HUES64 (cell line): ENCODE measurements at regions not wholly inside any gene's neighbourhood (a gene's known extent, or its start where the extent isn't known, plus 50 kb on each side); places are given as distances from the start of the nearest gene placed in this dataset.

Experiments
- H3K27ac ChIP-seq: 2 replicates; pipeline ENCODE4 v1.7.0; 2013; ENCODE audit warnings: low read depth, low read length, inconsistent platforms
- H3K27me3 ChIP-seq: 2 replicates; pipeline ENCODE4 v1.6.1; 2013; ENCODE audit warnings: mild to moderate bottlenecking, low read length; ENCODE audit not compliant: insufficient read depth
- H3K36me3 ChIP-seq: 2 replicates; pipeline ENCODE4 v1.6.1; 2013; ENCODE audit warnings: mild to moderate bottlenecking, low read length; ENCODE audit not compliant: insufficient read depth
- H3K4me1 ChIP-seq: 2 replicates; pipeline ENCODE4 v1.6.1; 2013; ENCODE audit warnings: mild to moderate bottlenecking, low read length, moderate library complexity; ENCODE audit not compliant: insufficient read depth
- H3K4me3 ChIP-seq: 2 replicates; pipeline ENCODE4 v1.5.1; 2013; ENCODE audit warnings: mild to moderate bottlenecking, low read length, moderate library complexity
- H3K9ac ChIP-seq: 2 replicates; pipeline ENCODE4 v1.6.1; 2013; ENCODE audit warnings: mild to moderate bottlenecking, low read depth, low read length
- H3K9me3 ChIP-seq: 2 replicates; pipeline ENCODE4 v1.6.1; 2013; ENCODE audit warnings: low read depth, low read length; ENCODE audit not compliant: insufficient read depth
- WGBS: fragments of 150-250, 120-280 bp; methylation state at CpG from one replicate; pipeline ENCODE4 v1.1.7; 2013; ENCODE audit warnings: missing lambda C conversion rate; 5-methylcytosine and 5-hydroxymethylcytosine counted together

- Histone ChIP-seq H3K36me3 (no peaks in the 10 kb centered on the region), H3K9me3 (no peaks in the 10 kb centered on the region), H3K27ac (no peak overlapping the region), H3K9ac (no peak overlapping the region), H3K4me1 (peaks cover 12% of the 10 kb centered on the region; the same call in 1 of the 2 replicates), H3K27me3 (no peaks in the 10 kb centered on the region), H3K4me3 (no peak overlapping the region)
- 98% methylated on average over 2 of the region's 2 CpGs for WGBS
These were observed 1323.7 kb downstream of the GRIK2 start for GRCh38 chr6:102717252-102717651.

GRCh38 chr6:102701019-102701418, 1307.5 kb downstream of the GRIK2 start:
- H3K27ac ChIP-seq = no peak overlapping the region
- no peaks in the 10 kb centered on the region for H3K36me3 ChIP-seq
- no peaks in the 10 kb centered on the region for H3K27me3 ChIP-seq
- H3K9ac ChIP-seq = no peak overlapping the region
- H3K4me1 ChIP-seq = no peaks in the 10 kb centered on the region
- H3K4me3 ChIP-seq = no peak overlapping the region
- 95% methylated on average over 8 of the region's 8 CpGs for WGBS
- H3K9me3 ChIP-seq = no peaks in the 10 kb centered on the region

- Histone ChIP-seq H3K4me1 (no peaks in the 10 kb centered on the region), H3K27ac (no peak overlapping the region), H3K9ac (no peak overlapping the region), H3K4me3 (no peak overlapping the region), H3K36me3 (no peaks in the 10 kb centered on the region), H3K27me3 (no peaks in the 10 kb centered on the region), H3K9me3 (no peaks in the 10 kb centered on the region)
- 91% methylated on average over 1 of the region's 1 CpG for WGBS
These were observed 1293.0 kb downstream of the GRIK2 start for GRCh38 chr6:102686461-102686860.

- Histone ChIP-seq H3K4me1 (no peaks in the 10 kb centered on the region), H3K27me3 (no peaks in the 10 kb centered on the region), H3K27ac (no peak overlapping the region), H3K4me3 (no peak overlapping the region), H3K9me3 (no peaks in the 10 kb centered on the region), H3K36me3 (no peaks in the 10 kb centered on the region), H3K9ac (no peak overlapping the region)
- no CpG with 5 or more reads among the region's 2 CpGs for WGBS
These were observed 1286.9 kb downstream of the GRIK2 start for GRCh38 chr6:102680413-102680812.

- no peaks in the 10 kb centered on the region for H3K27me3 ChIP-seq
- 92% methylated on average over 1 of the region's 1 CpG for WGBS
These were observed 1286.4 kb downstream of the GRIK2 start for GRCh38 chr6:102679865-102680264.

GRCh38 chr6:102677225-102677624, 1283.7 kb downstream of the GRIK2 start:
- Histone ChIP-seq H3K27ac (no peak overlapping the region), H3K4me3 (no peak overlapping the region), H3K9ac (no peak overlapping the region), H3K36me3 (no peaks in the 10 kb centered on the region), H3K27me3 (no peaks in the 10 kb centered on the region), H3K9me3 (no peaks in the 10 kb centered on the region), H3K4me1 (no peaks in the 10 kb centered on the region)
- WGBS = no CpG with 5 or more reads among the region's 1 CpG

More at GRCh38 chr6:102679865-102680264, 1286.4 kb downstream of the GRIK2 start:
- no peaks in the 10 kb centered on the region for H3K36me3 ChIP-seq
- H3K4me3 ChIP-seq = no peak overlapping the region
- H3K9me3 ChIP-seq = no peaks in the 10 kb centered on the region
- no peak overlapping the region for H3K9ac ChIP-seq
- no peak overlapping the region for H3K27ac ChIP-seq
- no peaks in the 10 kb centered on the region for H3K4me1 ChIP-seq

- Histone ChIP-seq H3K27me3 (no peaks in the 10 kb centered on the region), H3K4me1 (no peaks in the 10 kb centered on the region), H3K9me3 (no peaks in the 10 kb centered on the region), H3K36me3 (no peaks in the 10 kb centered on the region), H3K27ac (no peak overlapping the region), H3K4me3 (no peak overlapping the region), H3K9ac (no peak overlapping the region)
- 95% methylated on average over 1 of the region's 1 CpG for WGBS
These were observed 1277.2 kb downstream of the GRIK2 start for GRCh38 chr6:102670735-102671134.

- Histone ChIP-seq H3K36me3 (no peaks in the 10 kb centered on the region), H3K9ac (no peak overlapping the region), H3K4me3 (no peak overlapping the region), H3K27me3 (no peaks in the 10 kb centered on the region), H3K27ac (no peak overlapping the region), H3K4me1 (no peaks in the 10 kb centered on the region), H3K9me3 (no peaks in the 10 kb centered on the region)
- WGBS = 100% methylated on average over 1 of the region's 3 CpGs
These were observed 1269.3 kb downstream of the GRIK2 start for GRCh38 chr6:102662851-102663250.

- Histone ChIP-seq H3K27ac (no peak overlapping the region), H3K36me3 (no peaks in the 10 kb centered on the region), H3K4me3 (no peak overlapping the region), H3K4me1 (no peaks in the 10 kb centered on the region), H3K27me3 (no peaks in the 10 kb centered on the region), H3K9ac (no peak overlapping the region), H3K9me3 (no peaks in the 10 kb centered on the region)
- 92% methylated on average over 5 of the region's 5 CpGs for WGBS
These were observed 1266.8 kb downstream of the GRIK2 start for GRCh38 chr6:102660303-102660702.

GRCh38 chr6:102655823-102656222, 1262.3 kb downstream of the GRIK2 start:
- WGBS = 100% methylated on average over 1 of the region's 1 CpG
- Histone ChIP-seq H3K27me3 (no peaks in the 10 kb centered on the region), H3K4me3 (no peak overlapping the region), H3K9me3 (peaks cover 3% of the 10 kb centered on the region; the same call in 1 of the 2 replicates), H3K27ac (no peak overlapping the region), H3K36me3 (no peaks in the 10 kb centered on the region), H3K4me1 (no peaks in the 10 kb centered on the region), H3K9ac (no peak overlapping the region)

- WGBS = 83% methylated on average over 1 of the region's 2 CpGs
- Histone ChIP-seq H3K36me3 (no peaks in the 10 kb centered on the region), H3K4me3 (no peak overlapping the region), H3K9me3 (no peaks in the 10 kb centered on the region), H3K27me3 (no peaks in the 10 kb centered on the region), H3K9ac (no peak overlapping the region), H3K27ac (no peak overlapping the region), H3K4me1 (no peaks in the 10 kb centered on the region)
These were observed 1247.9 kb downstream of the GRIK2 start for GRCh38 chr6:102641426-102641825.

- no peaks in the 10 kb centered on the region for H3K4me1 ChIP-seq
- WGBS = 91% methylated on average over 5 of the region's 5 CpGs
- no peak overlapping the region for H3K4me3 ChIP-seq
- no peak overlapping the region for H3K27ac ChIP-seq
- no peaks in the 10 kb centered on the region for H3K9me3 ChIP-seq
- no peak overlapping the region for H3K9ac ChIP-seq
- H3K36me3 ChIP-seq = no peaks in the 10 kb centered on the region
- no peaks in the 10 kb centered on the region for H3K27me3 ChIP-seq
These were observed 1238.4 kb downstream of the GRIK2 start for GRCh38 chr6:102631921-102632320.
